Liver (tissue), 8 donors: ENCODE measurements at regions not wholly inside any gene's neighbourhood (a gene's known extent, or its start where the extent isn't known, plus 50 kb on each side); places are given as distances from the start of the nearest gene placed in this dataset.

Source experiments
- DNase-seq: peaks from one replicate; pipeline ENCODE4 v3.0.0-alpha.2; 2017; ENCODE audit warnings: low spot score
- H3K27ac ChIP-seq, 2 donors: one replicate each; pipeline ENCODE4 v1.7.0; 2013; ENCODE audit warnings: inconsistent platforms in 2 of 2, low read length in 2 of 2, control low read depth in 1 of 2, low read depth in 1 of 2, mild to moderate bottlenecking in 1 of 2
- H3K27me3 ChIP-seq, 4 donors: one replicate each; pipeline versions ENCODE4 v1.6.1 to v1.7.0; 2013; ENCODE audit warnings: low read length in 3 of 4, inconsistent platforms in 1 of 4, mild to moderate bottlenecking in 1 of 4, moderate library complexity in 1 of 4; ENCODE audit not compliant: control insufficient read depth in 4 of 4, insufficient read depth in 4 of 4
- H3K36me3 ChIP-seq, 4 donors: one replicate each; pipeline versions ENCODE4 v1.6.1 to v1.7.0; 2013; ENCODE audit warnings: low read length in 3 of 4, mild to moderate bottlenecking in 3 of 4, low read depth in 1 of 4, moderate library complexity in 1 of 4; ENCODE audit not compliant: control insufficient read depth in 4 of 4, insufficient read depth in 3 of 4
- H3K4me1 ChIP-seq, 4 donors: one replicate each; pipeline versions ENCODE4 v1.6.1 to v1.7.0; 2013; ENCODE audit warnings: low read length in 3 of 4, mild to moderate bottlenecking in 3 of 4, moderate library complexity in 1 of 4; ENCODE audit not compliant: control insufficient read depth in 4 of 4, insufficient read depth in 4 of 4
- H3K4me3 ChIP-seq, 3 donors: one replicate each; pipeline versions ENCODE4 v1.6.1 to v1.7.0; 2013; ENCODE audit warnings: low read length in 3 of 3, control low read depth in 1 of 3, low read depth in 1 of 3, mild to moderate bottlenecking in 1 of 3
- H3K9ac ChIP-seq, 2 donors: one replicate each; pipeline ENCODE4 v1.7.0; 2013; ENCODE audit warnings: low read length in 2 of 2, mild to moderate bottlenecking in 2 of 2, moderate library complexity in 2 of 2, control low read depth in 1 of 2, low read depth in 1 of 2
- H3K9me3 ChIP-seq, 4 donors: one replicate each; pipeline versions ENCODE4 v1.6.1 to v1.7.0; 2013; ENCODE audit warnings: low read length in 3 of 4; ENCODE audit not compliant: control insufficient read depth in 4 of 4
- ATF3 ChIP-seq: IDR thresholded peaks from 2 replicates; pipeline ENCODE4 v1.6.1; 2016; ENCODE audit warnings: antibody characterized with exemption
- CTCF ChIP-seq: fragments of 150-350 bp; IDR thresholded peaks from 2 replicates; pipeline ENCODE4 v1.5.1; 2017; ENCODE audit warnings: improper control_type of control experiment, low read depth, low read length; ENCODE audit not compliant: missing input control
- EGR1 ChIP-seq, 2 donors: IDR thresholded peaks; 2 replicates each; pipeline ENCODE4 v1.6.1; 2016 to 2018; ENCODE audit warnings: antibody characterized with exemption in 2 of 2, low read depth in 2 of 2
- FOXA1 ChIP-seq: IDR thresholded peaks from 2 replicates; pipeline ENCODE4 v1.6.1; 2016; ENCODE audit warnings: antibody characterized with exemption
- FOXA2 ChIP-seq: IDR thresholded peaks from 2 replicates; pipeline ENCODE4 v1.6.1; 2016; ENCODE audit warnings: antibody characterized with exemption
- GABPA ChIP-seq, 2 donors: IDR thresholded peaks in 1 of 2; conservative IDR thresholded peaks in 1 of 2; 2 replicates each; pipeline ENCODE4 v1.6.1; 2016; ENCODE audit warnings: antibody characterized with exemption in 2 of 2, mild to moderate bottlenecking in 1 of 2, moderate library complexity in 1 of 2
- HNF4G ChIP-seq: IDR thresholded peaks from 2 replicates; pipeline ENCODE4 v1.6.1; 2016; ENCODE audit warnings: antibody characterized with exemption
- NR2F2 ChIP-seq: IDR thresholded peaks from 2 replicates; pipeline ENCODE4 v1.6.1; 2016; ENCODE audit warnings: antibody characterized with exemption
- RAD21 ChIP-seq, 2 donors: IDR thresholded peaks; 2 replicates each; pipeline ENCODE4 v1.6.1; 2016; ENCODE audit warnings: antibody characterized with exemption in 2 of 2, mild to moderate bottlenecking in 2 of 2
- SP1 ChIP-seq: IDR thresholded peaks from 2 replicates; pipeline ENCODE4 v1.6.1; 2018; ENCODE audit warnings: antibody characterized with exemption, mild to moderate bottlenecking
- YY1 ChIP-seq: IDR thresholded peaks from 2 replicates; pipeline ENCODE4 v1.6.1; 2016; ENCODE audit warnings: antibody characterized with exemption, mild to moderate bottlenecking
- WGBS: extraction: QIAGEN DNeasy Blood & Tissue Kit; methylation state at CpG from one replicate; pipeline ENCODE4 v1.1.7; 2013; 5-methylcytosine and 5-hydroxymethylcytosine counted together
- TF ChIP-seq, protein P1 (sequence below): IDR thresholded peaks from 2 replicates; pipeline ENCODE4 v1.6.1; 2016; ENCODE audit warnings: antibody characterized with exemption
- TF ChIP-seq, protein P2 (sequence below): IDR thresholded peaks from 2 replicates; pipeline ENCODE4 v1.6.1; 2016; ENCODE audit warnings: antibody characterized with exemption, mild to moderate bottlenecking
- TF ChIP-seq, protein P3 (sequence below): IDR thresholded peaks from 2 replicates; pipeline ENCODE4 v1.6.1; 2016; ENCODE audit warnings: antibody characterized with exemption
- donor health status: healthy.
- donor health status: healthy.
- donor health status: healthy.
- donor health status: healthy.
- donor health status: healthy.

GRCh38 chr11:95490625-95491024, 259.6 kb upstream of the SESN3 start:
- H3K27me3 ChIP-seq = peaks cover 0 to 2% (median 0%) of the 10 kb centered on the region in 4 donors

DNA sequence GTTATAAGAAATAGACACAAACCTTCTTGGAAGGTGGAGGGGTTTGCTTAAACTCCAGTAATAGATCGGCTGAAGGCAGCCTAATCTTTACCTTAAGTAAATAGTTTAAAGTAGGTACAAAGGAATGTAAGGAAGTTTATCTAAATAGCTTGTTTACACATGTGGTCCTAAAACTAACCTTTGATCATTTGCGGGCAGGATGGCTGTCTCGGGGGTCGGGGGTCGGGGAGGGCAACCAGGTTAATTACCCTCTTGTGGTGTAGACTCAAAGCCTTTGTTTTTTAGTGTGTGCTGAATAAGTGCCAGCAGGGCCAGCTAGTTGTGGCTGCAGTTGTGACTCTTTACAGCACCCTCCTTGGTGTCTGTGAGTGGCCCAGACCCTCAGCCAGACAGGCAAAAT, 256.9 kb upstream of the SESN3 start:
- Histone ChIP-seq H3K27me3 (peaks cover 0 to 2% (median 0%) of the 10 kb centered on the region in 4 donors), H3K9ac (no peak overlapping the region), H3K4me1 (no peaks in the 10 kb centered on the region), H3K27ac (no peak overlapping the region), H3K9me3 (no peaks in the 10 kb centered on the region), H3K4me3 (no peak overlapping the region), H3K36me3 (no peaks in the 10 kb centered on the region)
- 36% methylated on average over 5 of the region's 5 CpGs for WGBS
- TF ChIP-seq EGR1 (IDR thresholded peaks at IDR 0.05; ENCODE audit: low read depth in 2 of 2) (no peak), NR2F2 (no peak), FOXA1 (no peak), RAD21 (IDR thresholded peaks at IDR 0.05) (no peak), ATF3 (no peak), GABPA (IDR thresholded peaks at IDR 0.05 in 1 of 2, conservative IDR thresholded peaks at IDR 0.05 in 1 of 2) (no peak), HNF4G (no peak), SP1 (no peak), FOXA2 (no peak), YY1 (no peak)
- TF ChIP-seq, protein P1, sequence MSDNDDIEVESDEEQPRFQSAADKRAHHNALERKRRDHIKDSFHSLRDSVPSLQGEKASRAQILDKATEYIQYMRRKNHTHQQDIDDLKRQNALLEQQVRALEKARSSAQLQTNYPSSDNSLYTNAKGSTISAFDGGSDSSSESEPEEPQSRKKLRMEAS = no peak
- TF ChIP-seq, protein P2, sequence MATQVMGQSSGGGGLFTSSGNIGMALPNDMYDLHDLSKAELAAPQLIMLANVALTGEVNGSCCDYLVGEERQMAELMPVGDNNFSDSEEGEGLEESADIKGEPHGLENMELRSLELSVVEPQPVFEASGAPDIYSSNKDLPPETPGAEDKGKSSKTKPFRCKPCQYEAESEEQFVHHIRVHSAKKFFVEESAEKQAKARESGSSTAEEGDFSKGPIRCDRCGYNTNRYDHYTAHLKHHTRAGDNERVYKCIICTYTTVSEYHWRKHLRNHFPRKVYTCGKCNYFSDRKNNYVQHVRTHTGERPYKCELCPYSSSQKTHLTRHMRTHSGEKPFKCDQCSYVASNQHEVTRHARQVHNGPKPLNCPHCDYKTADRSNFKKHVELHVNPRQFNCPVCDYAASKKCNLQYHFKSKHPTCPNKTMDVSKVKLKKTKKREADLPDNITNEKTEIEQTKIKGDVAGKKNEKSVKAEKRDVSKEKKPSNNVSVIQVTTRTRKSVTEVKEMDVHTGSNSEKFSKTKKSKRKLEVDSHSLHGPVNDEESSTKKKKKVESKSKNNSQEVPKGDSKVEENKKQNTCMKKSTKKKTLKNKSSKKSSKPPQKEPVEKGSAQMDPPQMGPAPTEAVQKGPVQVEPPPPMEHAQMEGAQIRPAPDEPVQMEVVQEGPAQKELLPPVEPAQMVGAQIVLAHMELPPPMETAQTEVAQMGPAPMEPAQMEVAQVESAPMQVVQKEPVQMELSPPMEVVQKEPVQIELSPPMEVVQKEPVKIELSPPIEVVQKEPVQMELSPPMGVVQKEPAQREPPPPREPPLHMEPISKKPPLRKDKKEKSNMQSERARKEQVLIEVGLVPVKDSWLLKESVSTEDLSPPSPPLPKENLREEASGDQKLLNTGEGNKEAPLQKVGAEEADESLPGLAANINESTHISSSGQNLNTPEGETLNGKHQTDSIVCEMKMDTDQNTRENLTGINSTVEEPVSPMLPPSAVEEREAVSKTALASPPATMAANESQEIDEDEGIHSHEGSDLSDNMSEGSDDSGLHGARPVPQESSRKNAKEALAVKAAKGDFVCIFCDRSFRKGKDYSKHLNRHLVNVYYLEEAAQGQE = no peak
- TF ChIP-seq, protein P3, sequence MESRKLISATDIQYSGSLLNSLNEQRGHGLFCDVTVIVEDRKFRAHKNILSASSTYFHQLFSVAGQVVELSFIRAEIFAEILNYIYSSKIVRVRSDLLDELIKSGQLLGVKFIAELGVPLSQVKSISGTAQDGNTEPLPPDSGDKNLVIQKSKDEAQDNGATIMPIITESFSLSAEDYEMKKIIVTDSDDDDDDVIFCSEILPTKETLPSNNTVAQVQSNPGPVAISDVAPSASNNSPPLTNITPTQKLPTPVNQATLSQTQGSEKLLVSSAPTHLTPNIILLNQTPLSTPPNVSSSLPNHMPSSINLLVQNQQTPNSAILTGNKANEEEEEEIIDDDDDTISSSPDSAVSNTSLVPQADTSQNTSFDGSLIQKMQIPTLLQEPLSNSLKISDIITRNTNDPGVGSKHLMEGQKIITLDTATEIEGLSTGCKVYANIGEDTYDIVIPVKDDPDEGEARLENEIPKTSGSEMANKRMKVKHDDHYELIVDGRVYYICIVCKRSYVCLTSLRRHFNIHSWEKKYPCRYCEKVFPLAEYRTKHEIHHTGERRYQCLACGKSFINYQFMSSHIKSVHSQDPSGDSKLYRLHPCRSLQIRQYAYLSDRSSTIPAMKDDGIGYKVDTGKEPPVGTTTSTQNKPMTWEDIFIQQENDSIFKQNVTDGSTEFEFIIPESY = no peak
- no peak for DNase-seq

More at GRCh38 chr11:95490625-95491024, 259.6 kb upstream of the SESN3 start:
- Histone ChIP-seq H3K4me3 (no peak overlapping the region), H3K4me1 (no peaks in the 10 kb centered on the region), H3K27ac (no peak overlapping the region), H3K36me3 (no peaks in the 10 kb centered on the region), H3K9ac (no peak overlapping the region), H3K9me3 (no peaks in the 10 kb centered on the region)
- 32% methylated on average over 1 of the region's 1 CpG for WGBS
- no peak for DNase-seq
- TF ChIP-seq GABPA (IDR thresholded peaks at IDR 0.05 in 1 of 2, conservative IDR thresholded peaks at IDR 0.05 in 1 of 2) = no peak
- TF ChIP-seq RAD21 (IDR thresholded peaks at IDR 0.05) = no peak
- no peak for TF ChIP-seq EGR1 (IDR thresholded peaks at IDR 0.05; ENCODE audit: low read depth in 2 of 2)
- TF ChIP-seq CTCF = no peak
